HT-29 (cell line): ENCODE measurements at regions not wholly inside any gene's neighbourhood (a gene's known extent, or its start where the extent isn't known, plus 50 kb on each side); places are given as distances from the start of the nearest gene placed in this dataset.
"Not testable (repeated sequence)": the region's sequence is repeated elsewhere in the genome, so short reads cannot be mapped to it uniquely, and the experiment has no call there.

Source experiments
- DNase-seq: peaks from one replicate; pipeline ENCODE4 v3.0.0-alpha.2; 2015; ENCODE audit warnings: low spot score

- no peak for DNase-seq
These were observed 1227.0 kb downstream of the EFNA5 start for GRCh38 chr5:106443746-106444145.

GRCh38 chr5:106435185-106435584 lies 1235.6 kb downstream of the EFNA5 start:
- no peak for DNase-seq

- not testable (repeated sequence) for DNase-seq
These were observed 1240.0 kb downstream of the EFNA5 start for GRCh38 chr5:106430733-106431132.

- no peak for DNase-seq
These were observed 1247.4 kb downstream of the EFNA5 start for GRCh38 chr5:106423109-106423897.

GRCh38 chr5:106420102-106420501 lies 1250.6 kb downstream of the EFNA5 start:
- DNase-seq = no peak

- DNase-seq = no peak
These were observed 1252.5 kb downstream of the EFNA5 start for GRCh38 chr5:106418196-106418595.

- no peak for DNase-seq
These were observed 1253.2 kb downstream of the EFNA5 start for GRCh38 chr5:106417566-106417965.

- DNase-seq = no peak
These were observed 1253.6 kb downstream of the EFNA5 start for GRCh38 chr5:106417163-106417562.

- DNase-seq = peak; percentile 42
These were observed 1255.2 kb downstream of the EFNA5 start for GRCh38 chr5:106415541-106415940.

GRCh38 chr5:106414342-106414741 lies 1256.4 kb downstream of the EFNA5 start:
- no peak for DNase-seq

- DNase-seq = no peak
These were observed 1258.1 kb downstream of the EFNA5 start for GRCh38 chr5:106412606-106413005.

- DNase-seq = no peak
These were observed 1262.2 kb downstream of the EFNA5 start for GRCh38 chr5:106408570-106408969.

GRCh38 chr5:106408141-106408540 lies 1262.6 kb downstream of the EFNA5 start:
- DNase-seq = no peak

- no peak for DNase-seq
These were observed 1269.2 kb downstream of the EFNA5 start for GRCh38 chr5:106401561-106401960.

- no peak for DNase-seq
These were observed 1271.3 kb downstream of the EFNA5 start for GRCh38 chr5:106399391-106399790.

GRCh38 chr5:106397700-106398099 lies 1273.0 kb downstream of the EFNA5 start:
- peak; percentile 35 for DNase-seq

GRCh38 chr5:106393276-106393675 lies 1277.5 kb downstream of the EFNA5 start:
- DNase-seq = no peak

- no peak for DNase-seq
These were observed 1278.0 kb downstream of the EFNA5 start for GRCh38 chr5:106392766-106393165.

- not testable (repeated sequence) for DNase-seq
These were observed 1283.0 kb downstream of the EFNA5 start for GRCh38 chr5:106387767-106388166.

- no peak for DNase-seq
These were observed 1284.5 kb downstream of the EFNA5 start for GRCh38 chr5:106386287-106386686.

- DNase-seq = no peak
These were observed 1290.0 kb downstream of the EFNA5 start for GRCh38 chr5:106380736-106381135.

- peak; percentile 31 for DNase-seq
These were observed 1294.2 kb downstream of the EFNA5 start for GRCh38 chr5:106376522-106376921.

GRCh38 chr5:106374956-106375355 lies 1295.8 kb downstream of the EFNA5 start:
- DNase-seq = no peak

- no peak for DNase-seq
These were observed 1302.7 kb downstream of the EFNA5 start for GRCh38 chr5:106368021-106368420.
